ENCODE measurements at regions not wholly inside any gene's neighbourhood (a gene's known extent, or its start where the extent isn't known, plus 50 kb on each side); places are given as distances from the start of the nearest gene placed in this dataset.

DNA sequence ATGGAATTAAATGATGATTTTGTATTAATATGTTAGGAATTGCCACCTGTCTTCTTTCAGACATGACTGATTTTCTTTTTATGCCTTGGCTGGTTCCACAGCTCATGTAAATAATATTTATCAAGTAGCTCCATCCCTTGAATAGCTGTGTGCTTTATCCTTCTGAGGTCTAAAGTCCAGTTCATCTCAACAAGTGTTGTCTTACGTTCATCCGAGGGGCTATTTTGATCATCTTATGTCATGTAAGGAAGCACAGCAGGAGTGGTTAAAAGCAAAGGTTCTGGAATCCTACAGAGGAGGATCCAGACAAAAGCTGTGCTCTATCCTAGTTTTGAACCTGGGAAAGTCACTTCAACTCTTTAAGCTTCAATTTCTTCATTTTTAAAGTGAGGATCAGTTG lies 123.7 kb upstream of the ATP2B1 start:
- WGBS, 2 donors, result 89 to 90% methylated on average over 2 of the region's 2 CpGs
- DNase-seq (no peak), ATAC-seq (no peak)
- Histone ChIP-seq H3K27me3 (peaks cover 0 to 9% (median 0%) of the 10 kb centered on the region in 7 donors), H3K9me3 (no peaks in the 10 kb centered on the region), H3K36me3 (no peaks in the 10 kb centered on the region), H3K4me1 (no peaks in the 10 kb centered on the region), H3K4me3 (no peak overlapping the region), H3K27ac (no peak overlapping the region)
- TF ChIP-seq CTCF (IDR thresholded peaks at IDR 0.05), result no peak
- intact Hi-C loops (cut with DNase I), result no loop called here

- intact Hi-C loops (cut with DNase I), result no loop called here
- Histone ChIP-seq H3K27me3 (peaks cover 0 to 9% (median 0%) of the 10 kb centered on the region in 7 donors), H3K4me1 (no peaks in the 10 kb centered on the region), H3K4me3 (no peak overlapping the region), H3K9me3 (no peaks in the 10 kb centered on the region), H3K27ac (no peak overlapping the region), H3K36me3 (no peaks in the 10 kb centered on the region)
- ATAC-seq, result no peak
- no peak for TF ChIP-seq CTCF (IDR thresholded peaks at IDR 0.05)
- DNase-seq, result no peak
- 68 to 74% methylated on average over 5 of the region's 5 CpGs for WGBS, 2 donors
Observed at GRCh38 chr12:89831310-89832095, 122.9 kb upstream of the ATP2B1 start.

GRCh38 chr12:89829434-89829975 lies 120.9 kb upstream of the ATP2B1 start:
- H3K4me1 ChIP-seq, result no peaks in the 10 kb centered on the region
- H3K27me3 ChIP-seq, result peaks cover 0 to 9% (median 0%) of the 10 kb centered on the region in 7 donors
- DNase-seq, result no peak
- no peak for ATAC-seq
- H3K9me3 ChIP-seq, result no peaks in the 10 kb centered on the region
- intact Hi-C loops (cut with DNase I), result no loop called here
- no peak overlapping the region for H3K4me3 ChIP-seq
- WGBS, 2 donors, result 79 to 88% methylated on average over 2 of the region's 2 CpGs
- no peaks in the 10 kb centered on the region for H3K36me3 ChIP-seq
- no peak overlapping the region for H3K27ac ChIP-seq
- TF ChIP-seq CTCF (IDR thresholded peaks at IDR 0.05), result no peak

- H3K4me3 ChIP-seq, result no peak overlapping the region
- TF ChIP-seq CTCF (IDR thresholded peaks at IDR 0.05), result no peak
- H3K36me3 ChIP-seq, result no peaks in the 10 kb centered on the region
- H3K9me3 ChIP-seq, result no peaks in the 10 kb centered on the region
- ATAC-seq, result no peak
- WGBS, 2 donors, result 91 to 98% methylated on average over 2 of the region's 2 CpGs
- intact Hi-C loops (cut with DNase I), result no loop called here
- H3K27ac ChIP-seq, result no peak overlapping the region
- no peak for DNase-seq
- H3K4me1 ChIP-seq, result no peaks in the 10 kb centered on the region
- H3K27me3 ChIP-seq, result peaks cover 0 to 6% (median 0%) of the 10 kb centered on the region in 7 donors
Observed at GRCh38 chr12:89828575-89828974, 119.9 kb upstream of the ATP2B1 start.

Data from heart right ventricle (tissue), 16 donors.